Lower lobe of right lung (tissue), 2 donors: ENCODE measurements at regions not wholly inside any gene's neighbourhood (a gene's known extent, or its start where the extent isn't known, plus 50 kb on each side); places are given as distances from the start of the nearest gene placed in this dataset.

Source experiments
- ATAC-seq, 2 donors: fragments of 200-7000 bp; cut with Tn5 transposase; one replicate each; pipeline ENCODE4 v1.9.1; 2020 to 2022; ENCODE audit warnings: mild to moderate bottlenecking in 2 of 2, moderate library complexity in 2 of 2
- DNase-seq: peaks from one replicate; pipeline ENCODE4 v3.0.0-alpha.2; 2020
- H3K27ac ChIP-seq: fragments of 200-600 bp; one replicate; pipeline ENCODE4 v1.8.0; 2022
- H3K27me3 ChIP-seq: fragments of 200-600 bp; one replicate; pipeline ENCODE4 v1.8.0; 2022; ENCODE audit warnings: low read depth
- H3K36me3 ChIP-seq: fragments of 200-600 bp; one replicate; pipeline ENCODE4 v1.8.0; 2022; ENCODE audit warnings: mild to moderate bottlenecking
- H3K4me1 ChIP-seq: fragments of 200-600 bp; one replicate; pipeline ENCODE4 v1.8.0; 2022
- H3K4me3 ChIP-seq: fragments of 200-600 bp; one replicate; pipeline ENCODE4 v1.8.0; 2022; ENCODE audit warnings: mild to moderate bottlenecking
- H3K9me3 ChIP-seq: fragments of 200-600 bp; one replicate; pipeline ENCODE4 v1.8.0; 2022
- intact Hi-C: fragments of 100-400 bp; cut with DNase I; formaldehyde crosslinking; loops from one replicate; pipeline ENCODE4 v1.11.0; 2022
- TF ChIP-seq, protein P1 (sequence below): fragments of 200-600 bp; IDR thresholded peaks from one replicate; pipeline ENCODE4 v1.8.0; 2022; ENCODE audit warnings: antibody characterized with exemption, mild to moderate bottlenecking
- donor health status: DM: no; HTN: yes; CAD: no; lungs with severe emphysema.

DNA sequence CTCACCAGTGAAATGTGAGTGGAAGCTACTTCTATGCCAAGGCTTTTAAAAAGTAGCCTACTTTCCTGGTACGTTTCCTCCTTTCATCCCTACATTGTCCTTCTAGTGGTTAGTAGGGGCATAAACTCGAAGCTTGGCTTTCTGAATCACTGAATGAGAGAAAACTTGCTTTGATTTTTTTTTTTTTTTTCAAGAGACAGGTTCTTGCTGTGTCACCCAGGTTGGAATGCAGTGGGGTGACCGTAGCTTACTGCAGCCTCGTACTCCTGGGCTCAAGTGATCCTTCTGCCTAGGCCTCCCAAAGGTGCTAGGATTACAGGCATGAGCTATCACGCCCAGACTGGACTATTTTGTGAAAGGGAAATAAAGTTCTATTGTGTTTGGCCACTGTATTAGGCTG, 89.1 kb upstream of the IGFBP7 start:
- TF ChIP-seq, protein P1, sequence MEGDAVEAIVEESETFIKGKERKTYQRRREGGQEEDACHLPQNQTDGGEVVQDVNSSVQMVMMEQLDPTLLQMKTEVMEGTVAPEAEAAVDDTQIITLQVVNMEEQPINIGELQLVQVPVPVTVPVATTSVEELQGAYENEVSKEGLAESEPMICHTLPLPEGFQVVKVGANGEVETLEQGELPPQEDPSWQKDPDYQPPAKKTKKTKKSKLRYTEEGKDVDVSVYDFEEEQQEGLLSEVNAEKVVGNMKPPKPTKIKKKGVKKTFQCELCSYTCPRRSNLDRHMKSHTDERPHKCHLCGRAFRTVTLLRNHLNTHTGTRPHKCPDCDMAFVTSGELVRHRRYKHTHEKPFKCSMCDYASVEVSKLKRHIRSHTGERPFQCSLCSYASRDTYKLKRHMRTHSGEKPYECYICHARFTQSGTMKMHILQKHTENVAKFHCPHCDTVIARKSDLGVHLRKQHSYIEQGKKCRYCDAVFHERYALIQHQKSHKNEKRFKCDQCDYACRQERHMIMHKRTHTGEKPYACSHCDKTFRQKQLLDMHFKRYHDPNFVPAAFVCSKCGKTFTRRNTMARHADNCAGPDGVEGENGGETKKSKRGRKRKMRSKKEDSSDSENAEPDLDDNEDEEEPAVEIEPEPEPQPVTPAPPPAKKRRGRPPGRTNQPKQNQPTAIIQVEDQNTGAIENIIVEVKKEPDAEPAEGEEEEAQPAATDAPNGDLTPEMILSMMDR = no peak
- Histone ChIP-seq H3K36me3 (no peaks in the 10 kb centered on the region), H3K27me3 (no peaks in the 10 kb centered on the region), H3K9me3 (no peaks in the 10 kb centered on the region), H3K27ac (no peak overlapping the region), H3K4me1 (no peaks in the 10 kb centered on the region), H3K4me3 (no peak overlapping the region)
- DNase-seq (no peak), ATAC-seq (no peak)
- intact Hi-C loops = no loop called here

DNA sequence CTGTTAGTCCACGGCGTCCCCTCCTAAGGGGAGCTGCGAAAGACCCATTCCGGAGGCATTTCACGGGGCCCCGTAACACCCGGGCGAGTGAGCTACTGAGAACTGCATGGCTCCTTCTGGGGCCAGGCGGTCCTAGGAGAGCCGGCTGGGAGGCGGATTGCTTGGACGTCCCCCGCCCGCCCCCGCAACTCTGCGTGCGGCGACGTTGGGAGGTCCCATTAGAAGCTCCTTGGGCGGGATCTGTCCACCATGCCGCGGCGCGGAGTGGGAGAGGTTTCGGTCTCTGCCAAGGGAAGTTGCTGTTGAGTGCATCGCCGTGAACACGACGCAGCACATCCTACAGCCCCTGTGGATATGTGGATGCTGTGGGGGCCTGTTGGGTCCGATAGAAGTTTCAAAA, 85.4 kb upstream of the IGFBP7 start:
- Histone ChIP-seq H3K4me1 (no peaks in the 10 kb centered on the region), H3K27me3 (no peaks in the 10 kb centered on the region), H3K36me3 (no peaks in the 10 kb centered on the region), H3K27ac (no peak overlapping the region), H3K9me3 (no peaks in the 10 kb centered on the region), H3K4me3 (no peak overlapping the region)
- TF ChIP-seq, protein P1 = no peak
- intact Hi-C loops = no loop called here
- ATAC-seq (no peak), DNase-seq (no peak)

DNA sequence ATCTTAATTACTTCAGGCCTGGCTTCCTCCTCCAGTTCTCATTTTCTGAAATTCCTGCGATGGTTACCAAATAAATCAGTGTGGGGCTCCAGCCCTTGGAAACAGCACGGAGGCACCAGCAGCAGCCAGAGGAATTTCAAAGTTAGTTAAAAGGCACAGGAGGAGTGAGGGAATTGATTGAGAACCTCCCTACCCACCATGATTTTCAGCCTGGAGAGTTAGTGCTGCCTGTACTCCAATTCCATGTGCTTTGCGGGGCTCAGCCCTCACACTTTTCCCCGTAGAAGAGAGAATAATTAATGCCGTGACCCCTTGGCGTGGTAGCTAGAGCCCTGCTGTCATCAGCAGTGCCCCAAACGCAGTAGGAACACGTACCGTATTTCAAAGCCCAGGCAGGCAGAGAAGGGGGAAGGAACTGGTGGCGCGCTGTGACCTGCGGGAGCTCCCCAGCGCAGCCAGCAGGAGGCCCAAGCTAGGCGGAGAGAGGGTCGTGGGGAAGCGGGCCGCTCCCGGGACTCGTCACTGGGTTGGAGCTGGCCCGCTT, 84.0 kb upstream of the IGFBP7 start:
- Histone ChIP-seq H3K27ac (no peak overlapping the region), H3K4me3 (no peak overlapping the region), H3K4me1 (no peaks in the 10 kb centered on the region), H3K36me3 (no peaks in the 10 kb centered on the region), H3K27me3 (no peaks in the 10 kb centered on the region), H3K9me3 (no peaks in the 10 kb centered on the region)
- intact Hi-C loops = no loop called here
- DNase-seq (no peak), ATAC-seq (no peak)
- TF ChIP-seq, protein P1 = no peak

DNA sequence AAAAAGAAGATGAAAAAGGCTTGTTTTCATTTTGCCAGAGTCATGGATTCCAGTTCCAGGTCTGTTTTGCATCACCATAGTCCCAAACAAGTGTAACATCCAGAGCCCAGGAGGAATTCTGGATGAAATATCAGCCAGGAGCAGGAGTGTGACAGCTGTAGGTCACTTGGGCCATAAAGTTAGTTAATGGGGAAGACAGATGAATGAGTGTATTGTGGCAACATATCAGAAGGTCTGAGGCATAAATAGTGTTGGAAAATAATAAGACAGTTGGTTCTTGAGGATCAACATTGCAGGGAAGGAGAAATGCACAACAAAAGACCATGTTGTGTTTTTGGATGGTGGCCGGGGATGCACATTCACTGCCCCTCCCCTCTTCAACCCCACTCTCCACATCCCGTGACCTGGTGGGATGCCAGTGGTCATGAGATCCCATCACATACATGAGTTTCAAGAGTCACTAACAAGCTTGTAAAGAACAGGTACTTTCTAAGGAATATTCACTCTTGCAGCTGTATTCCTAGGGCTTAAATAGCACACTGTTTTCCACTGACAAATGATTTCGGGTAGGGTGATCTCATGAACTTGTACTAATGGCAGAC, 83.1 kb upstream of the IGFBP7 start:
- Histone ChIP-seq H3K9me3 (no peaks in the 10 kb centered on the region), H3K36me3 (no peaks in the 10 kb centered on the region), H3K4me1 (no peaks in the 10 kb centered on the region), H3K4me3 (no peak overlapping the region), H3K27me3 (no peaks in the 10 kb centered on the region), H3K27ac (no peak overlapping the region)
- intact Hi-C loops = no loop called here
- no peak for DNase-seq
- ATAC-seq = no peak
- TF ChIP-seq, protein P1 = no peak

DNA sequence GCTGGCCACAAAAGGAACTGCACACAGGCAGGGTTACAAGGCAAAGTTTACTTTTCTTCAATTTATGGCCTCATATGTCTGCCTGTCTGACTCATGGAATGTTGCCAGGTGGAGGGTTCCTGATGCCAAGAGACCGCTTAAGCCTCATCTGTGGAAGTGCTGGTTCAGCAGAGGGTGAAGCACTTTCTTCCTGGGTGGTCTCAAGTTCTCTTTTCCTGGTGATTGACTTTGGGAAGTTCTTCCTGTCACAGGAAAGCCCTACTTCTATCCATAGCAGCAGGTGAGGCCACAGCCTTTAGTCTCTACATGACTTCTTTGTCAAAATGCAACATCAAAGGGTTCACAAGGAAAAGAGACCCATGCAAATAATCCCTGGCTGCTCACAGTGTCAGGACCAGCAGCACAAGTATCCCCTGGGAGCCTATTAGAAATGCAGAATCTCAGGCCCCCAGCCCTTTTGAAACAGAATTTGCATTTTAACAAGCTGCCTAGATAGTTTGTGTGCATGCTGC, 81.4 kb upstream of the IGFBP7 start:
- H3K27ac ChIP-seq = no peak overlapping the region
- H3K4me3 ChIP-seq = no peak overlapping the region
- intact Hi-C loops = no loop called here
- no peaks in the 10 kb centered on the region for H3K9me3 ChIP-seq
- TF ChIP-seq, protein P1 = no peak
- no peaks in the 10 kb centered on the region for H3K4me1 ChIP-seq
- H3K27me3 ChIP-seq = no peaks in the 10 kb centered on the region
- no peak for ATAC-seq
- DNase-seq = no peak
- no peaks in the 10 kb centered on the region for H3K36me3 ChIP-seq
